ENCODE measurements at regions not wholly inside any gene's neighbourhood (a gene's known extent, or its start where the extent isn't known, plus 50 kb on each side); places are given as distances from the start of the nearest gene placed in this dataset.
"Not testable (repeated sequence)": the region's sequence is repeated elsewhere in the genome, so short reads cannot be mapped to it uniquely, and the experiment has no call there.

- DNase-seq: no peak
Observed at GRCh38 chrX:112359906-112360305, 277.3 kb upstream of the TRPC5 start.

GRCh38 chrX:112355931-112356330 lies 273.4 kb upstream of the TRPC5 start:
- DNase-seq: no peak

GRCh38 chrX:112341598-112341997 lies 259.0 kb upstream of the TRPC5 start:
- no peak for DNase-seq

DNA sequence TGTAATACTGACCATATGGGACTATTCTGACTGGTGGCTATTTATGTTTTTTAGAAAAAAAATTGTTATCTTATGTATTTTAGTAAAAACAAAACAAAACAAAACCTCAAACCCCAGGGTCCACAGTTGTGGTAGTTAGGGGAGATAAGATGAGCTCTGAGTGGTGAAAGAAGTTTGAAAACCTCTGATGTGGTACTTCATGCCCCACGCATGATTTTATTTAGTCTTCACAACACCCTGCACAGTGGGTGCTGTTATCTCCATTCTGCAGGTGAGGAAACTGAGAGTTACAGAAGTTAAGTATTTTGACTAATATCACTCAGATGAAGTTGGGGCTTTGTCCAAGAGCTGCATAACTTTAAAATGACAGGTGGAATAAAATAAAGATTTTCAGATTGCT lies 230.6 kb upstream of the TRPC5 start:
- DNase-seq: no peak

DNA sequence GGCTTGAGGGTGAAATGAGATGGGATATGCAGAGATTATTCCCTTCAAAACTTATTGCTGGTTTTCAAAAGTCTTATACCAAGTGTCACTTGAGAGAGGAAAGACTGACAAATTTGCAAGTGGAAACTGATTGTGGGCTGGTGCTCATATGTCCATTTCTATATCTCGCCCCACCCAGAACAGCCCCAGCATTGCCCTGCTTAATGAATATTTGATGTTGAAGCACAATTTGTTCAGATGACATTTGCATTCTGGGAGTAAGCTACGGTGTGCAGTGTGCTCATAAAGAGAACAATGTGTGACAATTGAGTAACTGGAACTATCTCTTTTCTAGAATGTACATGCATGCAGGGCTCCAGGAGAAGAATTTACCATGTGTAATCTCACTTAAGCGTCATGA lies 223.5 kb upstream of the TRPC5 start:
- DNase-seq: no peak

DNA sequence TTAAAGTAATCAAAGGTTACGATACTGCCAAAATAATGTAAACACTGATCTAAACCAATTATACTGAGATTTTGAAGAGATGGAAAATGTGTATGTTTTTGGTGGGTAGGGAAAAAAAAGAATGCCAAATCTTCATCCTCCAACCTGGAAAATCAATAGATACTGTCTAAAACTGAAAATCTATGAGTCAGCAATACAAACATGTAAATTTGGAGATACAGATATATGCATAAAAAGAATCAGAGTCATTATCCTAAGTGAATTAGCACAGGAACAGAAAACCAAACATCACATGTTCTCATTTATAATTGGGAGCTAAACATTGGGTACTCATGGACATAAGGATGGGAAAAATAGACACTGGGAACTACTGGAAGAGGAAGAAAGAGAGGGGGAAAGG lies 197.4 kb upstream of the TRPC5 start:
- no peak for DNase-seq

GRCh38 chrX:112270991-112271390 lies 188.4 kb upstream of the TRPC5 start:
- no peak for DNase-seq

- DNase-seq: no peak
Observed at GRCh38 chrX:112266136-112266535, 183.6 kb upstream of the TRPC5 start.

GRCh38 chrX:112259375-112259774 lies 176.8 kb upstream of the TRPC5 start:
- no peak for DNase-seq

DNA sequence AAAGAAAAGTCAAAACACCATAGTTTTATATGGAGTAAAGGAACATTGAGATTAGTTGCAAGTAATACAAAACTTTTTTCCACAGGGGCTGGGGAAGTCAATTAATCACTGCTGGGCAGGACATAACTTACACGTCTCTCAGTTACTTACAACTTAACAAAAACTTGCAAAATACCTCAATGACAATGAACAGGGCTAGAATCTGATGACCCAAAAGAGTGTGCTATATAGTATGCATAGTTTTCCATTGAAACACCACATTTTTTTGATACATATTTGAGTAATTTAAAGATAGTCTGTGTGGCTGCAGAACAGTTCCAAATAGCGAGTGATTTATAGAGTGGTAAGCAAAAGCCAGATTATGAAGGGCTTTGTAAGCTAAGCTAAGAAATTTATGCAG lies 172.3 kb upstream of the TRPC5 start:
- DNase-seq: no peak

DNA sequence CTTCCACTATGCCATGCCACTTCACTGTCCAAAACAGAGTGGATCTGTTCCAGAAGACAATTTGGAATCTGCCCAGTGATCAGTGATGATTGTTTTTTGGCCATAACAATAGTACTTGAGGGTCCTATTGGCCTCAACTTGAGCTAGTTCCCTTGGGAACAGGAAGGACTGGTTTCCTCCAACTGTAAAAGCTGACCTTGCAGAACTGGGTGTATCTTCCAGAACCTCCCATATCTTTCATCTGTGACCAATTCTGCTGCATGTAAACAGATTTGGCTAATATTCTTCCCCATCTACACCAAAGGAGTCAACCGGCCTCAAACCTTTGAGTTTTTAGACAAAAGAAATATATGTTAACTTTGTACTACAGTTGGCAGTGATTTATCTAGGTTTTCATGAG lies 165.1 kb upstream of the TRPC5 start:
- no peak for DNase-seq

DNA sequence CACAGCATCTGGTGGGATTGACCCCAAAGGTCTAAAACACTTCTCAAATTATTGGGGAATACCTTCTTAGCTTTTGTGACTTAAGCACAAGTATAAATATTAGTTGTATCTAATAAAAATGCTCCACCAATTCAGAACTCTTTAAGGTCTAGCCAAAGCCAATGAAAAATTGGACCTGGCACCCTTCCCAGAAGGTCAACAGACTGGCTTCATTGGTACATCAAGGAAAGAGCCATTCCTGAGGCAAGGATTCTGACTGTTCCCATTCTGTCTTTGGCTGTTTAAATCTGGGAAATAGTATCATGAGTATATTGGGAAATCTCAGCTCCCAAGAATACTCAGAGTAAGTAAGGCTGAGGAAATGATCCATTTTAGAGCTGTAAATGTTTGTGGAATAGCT lies 153.0 kb upstream of the TRPC5 start:
- DNase-seq: no peak

- DNase-seq: no peak
Observed at GRCh38 chrX:112233164-112233563, 150.6 kb upstream of the TRPC5 start.

DNA sequence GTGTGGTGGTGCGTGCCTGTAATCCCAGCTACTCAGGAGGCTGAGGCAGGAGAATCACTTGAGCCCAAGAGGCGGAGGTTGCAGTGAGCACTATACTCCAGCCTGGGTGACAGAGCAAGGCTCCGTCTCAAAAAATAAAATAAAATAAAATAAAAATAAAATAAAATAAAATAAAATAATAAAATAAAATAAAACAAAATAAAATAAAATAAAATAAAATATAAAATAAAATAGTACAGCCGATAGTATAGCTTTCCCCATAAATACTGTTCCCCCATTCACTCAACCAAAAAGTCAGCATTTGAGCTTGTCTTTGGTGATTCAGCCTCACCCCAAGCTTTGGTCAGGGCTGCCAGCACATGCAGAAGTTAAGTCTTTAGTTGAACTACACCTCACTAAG lies 144.2 kb upstream of the TRPC5 start:
- DNase-seq: not testable (repeated sequence)

- no peak for DNase-seq
Observed at GRCh38 chrX:112223391-112223790, 140.8 kb upstream of the TRPC5 start.

DNA sequence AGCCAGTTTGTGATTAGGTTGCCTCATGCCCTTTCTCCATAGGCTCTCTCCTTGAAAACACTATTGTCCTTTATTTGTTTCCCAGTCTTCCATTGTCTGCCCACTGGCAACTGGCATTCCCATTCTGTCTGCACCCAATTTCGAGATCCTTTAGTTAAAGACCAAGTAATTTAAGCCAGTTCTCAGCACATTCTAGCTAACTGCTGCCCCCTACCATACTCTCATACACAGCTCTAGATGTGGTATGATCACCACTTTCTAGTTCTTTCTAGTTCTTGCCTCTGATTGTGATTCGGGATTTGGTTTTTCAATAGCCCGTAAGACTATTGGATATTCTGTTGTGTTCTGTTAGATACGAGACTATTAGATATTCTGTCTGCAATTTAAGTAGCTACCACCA lies 135.8 kb upstream of the TRPC5 start:
- DNase-seq: no peak

DNA sequence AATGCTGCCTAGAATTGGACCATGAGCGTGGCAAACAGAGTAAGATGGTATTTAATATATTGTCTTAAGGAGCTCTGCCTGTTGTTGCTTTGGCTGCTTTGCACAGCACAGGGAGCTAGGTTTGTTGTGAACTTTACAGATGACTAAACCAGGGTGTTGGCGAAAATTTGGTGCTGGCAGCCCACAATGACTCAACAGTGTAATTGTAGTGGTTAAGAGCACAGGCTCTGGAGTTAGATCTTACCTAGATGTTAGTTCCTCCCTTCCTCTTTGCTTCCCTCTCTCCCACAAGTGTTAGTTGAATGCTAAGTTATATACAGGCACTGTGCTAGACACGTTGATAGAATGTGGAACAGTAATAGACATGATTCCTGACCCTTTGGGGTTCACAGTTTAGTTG lies 128.9 kb upstream of the TRPC5 start:
- no peak for DNase-seq

DNA sequence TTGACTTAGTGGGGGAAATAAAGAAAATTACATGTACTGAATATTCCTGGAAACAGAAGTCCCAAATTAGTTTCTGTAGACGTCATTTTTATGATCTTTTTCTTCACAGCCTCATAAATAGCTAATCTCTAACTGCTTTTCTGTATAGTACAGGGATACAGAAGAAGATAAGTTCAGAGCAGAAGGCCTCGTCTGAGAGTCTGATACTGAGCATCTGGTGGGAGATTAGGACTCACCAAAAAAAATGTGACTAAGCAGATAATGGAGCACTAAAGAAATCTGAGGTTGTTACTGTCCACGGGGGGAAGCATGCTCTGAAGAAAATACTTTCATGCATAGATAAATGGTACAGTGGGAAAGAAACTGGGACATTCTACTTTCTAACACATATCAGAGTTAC lies 115.3 kb upstream of the TRPC5 start:
- peak; percentile 77 for DNase-seq

DNA sequence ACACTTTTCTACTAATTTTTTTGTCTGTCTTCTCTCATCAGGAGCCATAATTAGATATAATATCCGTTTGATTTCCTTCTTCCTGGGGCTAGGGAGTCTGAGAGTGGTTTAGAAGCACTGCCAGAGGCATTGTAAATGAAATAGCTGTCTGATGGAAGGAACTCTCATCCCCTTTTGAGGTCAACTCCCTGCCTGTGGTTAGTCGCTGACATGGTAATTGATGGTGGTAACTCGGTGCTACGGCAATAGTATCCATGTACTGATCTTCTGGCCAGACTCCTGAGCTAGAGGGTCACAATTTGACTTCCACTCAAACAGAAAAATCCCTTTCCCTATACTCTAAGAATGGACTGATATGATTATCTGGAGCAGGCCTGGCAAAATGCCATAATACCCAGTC lies 108.1 kb upstream of the TRPC5 start:
- no peak for DNase-seq

GRCh38 chrX:112181361-112181760 lies 98.8 kb upstream of the TRPC5 start:
- not testable (repeated sequence) for DNase-seq

DNA sequence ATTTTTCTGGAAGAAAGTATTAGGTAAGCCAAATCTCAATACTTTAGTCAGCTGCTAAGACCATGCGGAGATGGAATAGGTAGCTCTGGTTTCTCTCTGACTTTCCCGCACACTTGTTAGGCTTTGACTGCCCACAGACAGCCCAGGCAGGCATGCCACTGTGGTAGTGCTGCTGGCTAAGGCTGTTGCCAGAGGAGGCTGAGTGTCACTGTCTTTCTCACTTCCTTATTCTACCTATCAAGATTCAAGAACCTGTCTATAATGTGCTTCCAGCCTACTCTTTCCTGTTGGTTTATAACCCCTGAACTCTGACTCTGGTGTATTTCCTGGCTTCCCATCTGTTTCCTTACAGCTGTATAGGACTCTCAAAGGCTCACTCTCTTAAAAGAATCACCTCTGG lies 81.8 kb upstream of the TRPC5 start:
- DNase-seq: no peak

- no peak for DNase-seq
Observed at GRCh38 chrX:112163906-112164305, 81.3 kb upstream of the TRPC5 start.

DNA sequence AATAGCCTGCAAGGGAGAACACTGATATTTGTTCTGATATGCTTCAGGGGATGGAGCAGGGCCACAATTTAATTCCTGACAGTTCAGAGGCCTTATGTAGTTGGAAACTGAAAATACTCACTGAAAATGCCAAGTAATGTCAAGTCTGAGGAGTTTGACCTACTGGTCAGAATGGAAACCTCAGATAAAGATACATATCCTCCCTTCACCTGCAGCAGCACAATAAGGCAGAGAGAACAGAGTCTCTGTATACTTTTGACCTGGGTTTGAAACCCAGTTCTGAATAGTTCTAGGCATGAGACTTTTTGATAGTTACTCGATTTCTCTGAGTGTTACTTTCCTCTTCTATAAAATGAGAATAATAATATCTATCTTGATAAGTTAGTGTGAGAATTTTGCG lies 65.8 kb upstream of the TRPC5 start:
- DNase-seq: no peak

- peak; percentile 19 for DNase-seq
Observed at GRCh38 chrX:112147206-112147605, 64.6 kb upstream of the TRPC5 start.

DNA sequence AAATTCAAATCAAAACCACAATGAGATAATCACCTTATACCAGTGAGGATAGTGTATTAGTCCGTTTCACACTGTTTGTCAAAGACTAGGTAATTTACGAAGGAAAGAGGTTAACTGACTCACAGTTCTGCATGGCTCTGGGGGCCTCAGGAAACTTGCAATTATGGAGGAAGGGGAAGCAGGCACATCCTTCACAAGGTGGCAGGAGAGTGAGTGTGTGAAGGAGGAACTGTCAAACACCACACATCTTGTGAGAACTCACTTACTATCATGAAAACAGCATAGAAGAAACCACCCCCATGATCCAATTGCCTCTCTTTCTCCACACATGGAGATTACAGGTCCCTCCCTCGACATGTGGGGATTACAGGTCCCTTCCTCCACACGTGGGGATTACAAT lies 54.7 kb upstream of the TRPC5 start:
- no peak for DNase-seq

All from NCI-H524 treated with DMSO at 0.1 percent for 48 hours (cell line).